ENCODE measurements at regions not wholly inside any gene's neighbourhood (a gene's known extent, or its start where the extent isn't known, plus 50 kb on each side); places are given as distances from the start of the nearest gene placed in this dataset.

- no peaks in the 10 kb centered on the region for H3K36me3 ChIP-seq (ENCODE audit: control insufficient read depth in 1 of 2, insufficient read depth in 2 of 2, low read length in 2 of 2)
- H2AFZ ChIP-seq (ENCODE audit: low read depth, low read length, poor library complexity, severe bottlenecking), result no peak overlapping the region
- no peak overlapping the region for H3K4me3 ChIP-seq (replicated peaks in 1 of 2; ENCODE audit: low read depth in 1 of 2, low read length in 2 of 2)
- ChIA-PET POLR2A (no interaction called here), CTCF (no interaction called here), RAD21 (ENCODE audit: low non-redundant PET in 1 of 2, low total read pairs in 2 of 2, uncharacterized antibody in 2 of 2, unreplicated experiment in 2 of 2) (no interaction called here)
- no peaks in the 10 kb centered on the region for H3K9me2 ChIP-seq (ENCODE audit: insufficient read depth)
- no peak overlapping the region for H3K9ac ChIP-seq (ENCODE audit: low read length)
- TF ChIP-seq, protein P1, sequence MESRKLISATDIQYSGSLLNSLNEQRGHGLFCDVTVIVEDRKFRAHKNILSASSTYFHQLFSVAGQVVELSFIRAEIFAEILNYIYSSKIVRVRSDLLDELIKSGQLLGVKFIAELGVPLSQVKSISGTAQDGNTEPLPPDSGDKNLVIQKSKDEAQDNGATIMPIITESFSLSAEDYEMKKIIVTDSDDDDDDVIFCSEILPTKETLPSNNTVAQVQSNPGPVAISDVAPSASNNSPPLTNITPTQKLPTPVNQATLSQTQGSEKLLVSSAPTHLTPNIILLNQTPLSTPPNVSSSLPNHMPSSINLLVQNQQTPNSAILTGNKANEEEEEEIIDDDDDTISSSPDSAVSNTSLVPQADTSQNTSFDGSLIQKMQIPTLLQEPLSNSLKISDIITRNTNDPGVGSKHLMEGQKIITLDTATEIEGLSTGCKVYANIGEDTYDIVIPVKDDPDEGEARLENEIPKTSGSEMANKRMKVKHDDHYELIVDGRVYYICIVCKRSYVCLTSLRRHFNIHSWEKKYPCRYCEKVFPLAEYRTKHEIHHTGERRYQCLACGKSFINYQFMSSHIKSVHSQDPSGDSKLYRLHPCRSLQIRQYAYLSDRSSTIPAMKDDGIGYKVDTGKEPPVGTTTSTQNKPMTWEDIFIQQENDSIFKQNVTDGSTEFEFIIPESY (IDR thresholded peaks at IDR 0.05; ENCODE audit: extremely low read depth, insufficient replicate concordance, low read length), result no peak
- TF ChIP-seq RAD21 (IDR thresholded peaks at IDR 0.05; ENCODE audit: low read depth) (no peak), CEBPB (IDR thresholded peaks at IDR 0.05; ENCODE audit: low read depth) (no peak), POLR2AphosphoS5 (IDR thresholded peaks at IDR 0.05; ENCODE audit: low read depth, low read length) (no peak), ZNF274 (IDR thresholded peaks at IDR 0.05; ENCODE audit: low read depth, low read length) (no peak), REST (IDR thresholded peaks at IDR 0.05; ENCODE audit: low read depth) (no peak), CBX3 (IDR thresholded peaks at IDR 0.05; ENCODE audit: low read depth) (no peak), EGR1 (IDR thresholded peaks at IDR 0.05; ENCODE audit: low read depth) (no peak), ZFX (IDR thresholded peaks at IDR 0.05) (no peak), SRF (IDR thresholded peaks at IDR 0.05; ENCODE audit: low read depth) (no peak), CTCF (IDR thresholded peaks at IDR 0.05 in 2 of 3, conservative IDR thresholded peaks at IDR 0.05 in 1 of 3; ENCODE audit: borderline replicate concordance in 1 of 3, insufficient read depth in 1 of 3, low read depth in 2 of 3, low read length in 2 of 3) (no peak), FOSL1 (IDR thresholded peaks at IDR 0.05; ENCODE audit: low read depth) (no peak), SIN3A (IDR thresholded peaks at IDR 0.05; ENCODE audit: low read depth) (no peak), SP1 (IDR thresholded peaks at IDR 0.05; ENCODE audit: low read depth) (no peak)
- TF ChIP-seq, protein P2, sequence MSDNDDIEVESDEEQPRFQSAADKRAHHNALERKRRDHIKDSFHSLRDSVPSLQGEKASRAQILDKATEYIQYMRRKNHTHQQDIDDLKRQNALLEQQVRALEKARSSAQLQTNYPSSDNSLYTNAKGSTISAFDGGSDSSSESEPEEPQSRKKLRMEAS (IDR thresholded peaks at IDR 0.05), result no peak
- intact Hi-C loops (cut with micrococcal nuclease), result no loop called here
- H3K4me1 ChIP-seq (ENCODE audit: control insufficient read depth in 1 of 2, insufficient read depth in 2 of 2, low read length in 2 of 2), result no peaks in the 10 kb centered on the region
- H3K27me3 ChIP-seq (ENCODE audit: insufficient read depth, low read length), result no peaks in the 10 kb centered on the region
- no peak overlapping the region for H3K27ac ChIP-seq (ENCODE audit: low read depth, low read length)
- no TSS peak for BruUV-seq (replicated peaks)
- ATAC-seq (no peak), DNase-seq (ENCODE audit: low read depth, low spot score) (no peak)
- H4K20me1 ChIP-seq (ENCODE audit: insufficient read depth), result no peaks in the 10 kb centered on the region
- no peaks in the 10 kb centered on the region for H3K9me3 ChIP-seq (ENCODE audit: control insufficient read depth in 1 of 2, insufficient read depth in 1 of 2, low read depth in 1 of 2, low read length in 2 of 2)
- no peak overlapping the region for H3K4me2 ChIP-seq (ENCODE audit: low read length)
- no peaks in the 10 kb centered on the region for H3K79me2 ChIP-seq (ENCODE audit: insufficient read depth, low read length)
Measured at GRCh38 chr9:119917175-119917574, 547.9 kb upstream of the BRINP1 start.

Data from HCT116 (cell line).